HFF-Myc (cell line): ENCODE measurements at regions not wholly inside any gene's neighbourhood (a gene's known extent, or its start where the extent isn't known, plus 50 kb on each side); places are given as distances from the start of the nearest gene placed in this dataset.

Experiments used
- DNase-seq: peaks from one replicate; pipeline ENCODE4 v3.0.0-alpha.2; 2011; ENCODE audit warnings: low read depth; ENCODE audit errors: extremely low read depth
- H3K4me3 ChIP-seq: replicated peaks from 2 replicates; pipeline ENCODE4 v1.5.1; 2011; ENCODE audit warnings: low read depth, mild to moderate bottlenecking, control low read depth, low read length
- CTCF ChIP-seq: IDR thresholded peaks from 2 replicates; pipeline ENCODE4 v1.5.1; 2012; ENCODE audit warnings: mild to moderate bottlenecking, low read depth, low read length, control low read depth; ENCODE audit errors: missing control alignments

- DNase-seq: no peak
- no peak overlapping the region for H3K4me3 ChIP-seq
- no peak for TF ChIP-seq CTCF
Observed at GRCh38 chr21:32131960-32132359, 146.9 kb downstream of the MIS18A start.

- DNase-seq: no peak
- H3K4me3 ChIP-seq: no peak overlapping the region
- no peak for TF ChIP-seq CTCF
Observed at GRCh38 chr21:32131164-32131563, 147.7 kb downstream of the MIS18A start.

GRCh38 chr21:32130031-32130891, 148.6 kb downstream of the MIS18A start:
- DNase-seq: no peak
- no peak overlapping the region for H3K4me3 ChIP-seq
- no peak for TF ChIP-seq CTCF

GRCh38 chr21:32127081-32127480, 151.8 kb downstream of the MIS18A start:
- DNase-seq: no peak
- H3K4me3 ChIP-seq: no peak overlapping the region
- no peak for TF ChIP-seq CTCF

GRCh38 chr21:32122082-32122481, 156.8 kb downstream of the MIS18A start:
- TF ChIP-seq CTCF: no peak
- DNase-seq: no peak
- H3K4me3 ChIP-seq: no peak overlapping the region

- TF ChIP-seq CTCF: no peak
- no peak overlapping the region for H3K4me3 ChIP-seq
- DNase-seq: no peak
Observed at GRCh38 chr21:32120230-32120629, 158.6 kb downstream of the MIS18A start.
